ENCODE measurements at regions not wholly inside any gene's neighbourhood (a gene's known extent, or its start where the extent isn't known, plus 50 kb on each side); places are given as distances from the start of the nearest gene placed in this dataset.
A peak's percentile ranks its signal among the peaks of the same experiment; 100 is the strongest.

DNA sequence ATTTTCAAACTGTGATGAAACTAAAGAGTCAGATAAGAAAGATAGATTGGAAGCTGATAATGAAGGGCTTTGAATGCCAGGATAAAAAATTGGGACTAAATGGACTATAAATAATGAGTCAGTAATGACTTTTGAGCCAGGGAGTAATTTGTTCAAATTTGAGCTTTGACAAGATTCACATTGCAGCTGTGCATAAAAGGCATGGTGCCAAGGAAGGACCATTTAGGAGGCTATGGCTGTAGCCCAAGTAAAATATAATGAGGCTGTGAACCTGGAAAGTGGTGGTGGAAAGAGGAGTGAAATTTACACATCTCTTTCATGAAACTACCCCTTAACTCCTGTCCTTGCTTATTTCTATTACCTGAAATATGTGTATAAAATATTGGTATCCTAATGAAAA lies 218.5 kb downstream of the SLC6A15 start:
- Histone ChIP-seq H3K27ac (no peak overlapping the region), H3K9ac (ENCODE audit: insufficient read length) (no peak overlapping the region), H3K9me3 (ENCODE audit: low read depth, low read length) (no peaks in the 10 kb centered on the region), H3K36me3 (ENCODE audit: insufficient read depth, low read length) (no peaks in the 10 kb centered on the region), H3K4me3 (no peak overlapping the region)
- DNase-seq (ENCODE audit: low read depth, low spot score), result no peak
- TF ChIP-seq EZH2 (IDR thresholded peaks at IDR 0.05), result no peak
- TF ChIP-seq FOXP2 (optimal IDR thresholded peaks at IDR 0.05; ENCODE audit: control extremely low read depth, extremely low read length, insufficient read depth), result no peak
- no peak for TF ChIP-seq POLR2AphosphoS5 (IDR thresholded peaks at IDR 0.05; ENCODE audit: borderline replicate concordance, low read depth, low read length)

DNA sequence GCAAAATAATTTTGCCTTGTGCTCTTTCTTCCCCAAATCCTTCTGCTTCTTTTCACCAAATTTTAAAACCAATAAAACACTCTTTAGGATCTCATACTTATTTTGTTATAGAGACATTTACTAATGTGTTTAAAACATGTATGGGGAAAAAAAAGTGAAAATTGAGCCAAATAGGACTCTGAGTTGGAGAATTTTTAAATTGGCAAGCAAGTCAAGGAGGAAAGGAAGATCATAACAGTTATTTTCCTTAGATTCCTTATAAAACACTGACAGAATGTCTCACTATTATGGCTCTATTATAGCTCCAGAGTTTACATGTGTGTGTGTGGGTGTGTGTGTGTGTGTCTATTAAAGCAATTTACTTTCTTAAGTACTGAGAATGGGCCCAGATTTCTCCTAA lies 220.5 kb downstream of the SLC6A15 start:
- Histone ChIP-seq H3K36me3 (ENCODE audit: insufficient read depth, low read length) (no peaks in the 10 kb centered on the region), H3K4me3 (no peak overlapping the region)
- TF ChIP-seq FOXP2 (optimal IDR thresholded peaks at IDR 0.05; ENCODE audit: control extremely low read depth, extremely low read length, insufficient read depth), result no peak
- TF ChIP-seq EZH2 (IDR thresholded peaks at IDR 0.05), result no peak
- no peak for TF ChIP-seq POLR2AphosphoS5 (IDR thresholded peaks at IDR 0.05; ENCODE audit: borderline replicate concordance, low read depth, low read length)

DNA sequence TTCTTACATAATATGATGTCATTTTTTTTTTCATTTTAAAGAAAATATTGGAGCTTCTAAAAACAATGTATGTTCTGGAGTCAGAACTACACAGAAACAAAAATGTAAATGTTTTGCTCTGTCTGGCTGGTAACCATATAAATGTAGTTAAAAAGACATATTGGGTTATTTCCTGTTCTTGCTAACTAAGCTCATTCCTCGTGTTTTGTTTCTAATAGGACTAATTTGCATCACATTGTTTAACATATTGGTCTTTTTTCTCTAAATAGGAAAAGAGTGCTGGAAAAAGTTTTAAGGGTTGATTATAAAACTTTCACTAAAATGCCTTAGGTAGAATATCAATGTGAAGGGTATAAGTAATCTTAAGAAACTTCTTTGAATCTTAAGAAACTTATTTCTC lies 221.3 kb downstream of the SLC6A15 start:
- TF ChIP-seq POLR2AphosphoS5 (IDR thresholded peaks at IDR 0.05; ENCODE audit: borderline replicate concordance, low read depth, low read length), result no peak
- TF ChIP-seq FOXP2 (optimal IDR thresholded peaks at IDR 0.05; ENCODE audit: control extremely low read depth, extremely low read length, insufficient read depth), result no peak
- no peak for TF ChIP-seq EZH2 (IDR thresholded peaks at IDR 0.05)
- Histone ChIP-seq H3K9ac (ENCODE audit: insufficient read length) (peak overlapping the region; percentile 30), H3K9me3 (ENCODE audit: low read depth, low read length) (no peaks in the 10 kb centered on the region), H3K36me3 (ENCODE audit: insufficient read depth, low read length) (no peaks in the 10 kb centered on the region), H3K27ac (peak overlapping the region; percentile 78), H3K4me3 (peak overlapping the region; percentile 59)
- no peak for DNase-seq (ENCODE audit: low read depth, low spot score)

More for the DNA sequence above, 220.5 kb downstream of the SLC6A15 start:
- Histone ChIP-seq H3K9me3 (ENCODE audit: low read depth, low read length) (no peaks in the 10 kb centered on the region), H3K27ac (peak overlapping the region; percentile 78), H3K9ac (ENCODE audit: insufficient read length) (no peak overlapping the region)
- DNase-seq (ENCODE audit: low read depth, low spot score), result no peak

DNA sequence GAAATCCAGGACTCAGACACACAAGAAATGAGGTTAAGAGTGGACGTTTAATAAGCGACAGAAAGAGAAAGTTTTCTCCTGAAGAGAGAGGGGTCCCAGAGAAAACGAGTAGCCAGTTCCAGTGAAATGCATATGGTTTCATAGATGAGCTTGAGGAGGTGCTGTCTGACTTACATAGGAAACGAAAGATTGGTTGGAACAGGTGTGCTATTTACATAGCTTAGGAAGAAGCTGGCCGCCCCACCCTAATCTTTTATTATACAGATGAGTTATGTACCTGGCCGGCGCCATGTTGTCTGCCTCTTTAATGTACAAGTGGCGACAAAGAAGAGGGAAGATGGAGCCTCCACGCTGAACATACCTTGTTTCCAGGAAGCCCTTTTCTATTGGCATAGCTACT lies 223.0 kb downstream of the SLC6A15 start:
- Histone ChIP-seq H3K9ac (ENCODE audit: insufficient read length) (no peak overlapping the region), H3K4me3 (no peak overlapping the region), H3K9me3 (ENCODE audit: low read depth, low read length) (no peaks in the 10 kb centered on the region), H3K27ac (no peak overlapping the region), H3K36me3 (ENCODE audit: insufficient read depth, low read length) (no peaks in the 10 kb centered on the region)
- DNase-seq (ENCODE audit: low read depth, low spot score), result no peak
- TF ChIP-seq EZH2 (IDR thresholded peaks at IDR 0.05), result no peak
- TF ChIP-seq FOXP2 (optimal IDR thresholded peaks at IDR 0.05; ENCODE audit: control extremely low read depth, extremely low read length, insufficient read depth), result no peak
- TF ChIP-seq POLR2AphosphoS5 (IDR thresholded peaks at IDR 0.05; ENCODE audit: borderline replicate concordance, low read depth, low read length), result no peak

DNA sequence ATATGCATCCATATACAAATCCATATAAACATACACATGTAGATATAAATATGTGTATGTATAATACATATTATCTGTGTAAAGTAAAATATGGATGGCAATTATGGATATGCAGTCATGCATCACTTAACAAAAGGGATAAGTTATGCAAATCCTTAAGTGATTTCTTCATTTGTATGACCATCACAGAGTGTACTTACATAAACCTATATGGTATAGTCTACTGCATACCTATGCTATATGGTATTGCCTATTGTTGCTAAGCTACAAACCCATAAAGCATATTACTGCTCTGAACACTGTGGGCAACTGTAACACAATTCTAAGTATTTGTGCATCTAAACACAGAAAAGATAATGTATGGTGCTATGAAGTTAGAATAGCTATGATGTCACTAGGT lies 227.2 kb downstream of the SLC6A15 start:
- no peaks in the 10 kb centered on the region for H3K9me3 ChIP-seq (ENCODE audit: low read depth, low read length)
- no peaks in the 10 kb centered on the region for H3K36me3 ChIP-seq (ENCODE audit: insufficient read depth, low read length)
- H3K27ac ChIP-seq, result no peak overlapping the region
- no peak overlapping the region for H3K4me3 ChIP-seq
- H3K9ac ChIP-seq (ENCODE audit: insufficient read length), result no peak overlapping the region
- no peak for DNase-seq (ENCODE audit: low read depth, low spot score)
- no peak for TF ChIP-seq FOXP2 (optimal IDR thresholded peaks at IDR 0.05; ENCODE audit: control extremely low read depth, extremely low read length, insufficient read depth)
- TF ChIP-seq POLR2AphosphoS5 (IDR thresholded peaks at IDR 0.05; ENCODE audit: borderline replicate concordance, low read depth, low read length), result no peak
- no peak for TF ChIP-seq EZH2 (IDR thresholded peaks at IDR 0.05)

DNA sequence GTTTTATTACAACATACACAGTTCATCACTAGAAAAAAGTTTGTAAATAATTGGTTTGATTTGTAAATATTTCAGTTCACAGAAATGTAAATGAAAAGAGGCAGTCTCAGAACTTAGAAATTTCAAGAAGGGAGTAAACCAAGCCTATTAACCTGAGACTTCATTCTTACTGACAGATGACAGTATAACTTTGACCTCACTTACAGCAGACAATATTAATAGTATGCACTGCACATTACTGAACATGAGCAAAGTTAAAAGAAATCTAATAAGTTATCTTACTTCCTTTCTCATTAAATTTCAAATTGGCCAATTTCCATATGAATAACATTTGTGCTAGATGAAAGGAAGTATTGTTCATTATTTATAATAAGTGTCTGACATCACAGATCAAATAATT lies 235.8 kb downstream of the SLC6A15 start:
- TF ChIP-seq EZH2 (IDR thresholded peaks at IDR 0.05), result no peak
- no peak for TF ChIP-seq FOXP2 (optimal IDR thresholded peaks at IDR 0.05; ENCODE audit: control extremely low read depth, extremely low read length, insufficient read depth)
- no peak for TF ChIP-seq POLR2AphosphoS5 (IDR thresholded peaks at IDR 0.05; ENCODE audit: borderline replicate concordance, low read depth, low read length)
- H3K4me3 ChIP-seq, result no peak overlapping the region
- no peak for DNase-seq (ENCODE audit: low read depth, low spot score)
- H3K27ac ChIP-seq, result no peak overlapping the region
- no peaks in the 10 kb centered on the region for H3K9me3 ChIP-seq (ENCODE audit: low read depth, low read length)
- H3K36me3 ChIP-seq (ENCODE audit: insufficient read depth, low read length), result no peaks in the 10 kb centered on the region
- H3K9ac ChIP-seq (ENCODE audit: insufficient read length), result no peak overlapping the region

DNA sequence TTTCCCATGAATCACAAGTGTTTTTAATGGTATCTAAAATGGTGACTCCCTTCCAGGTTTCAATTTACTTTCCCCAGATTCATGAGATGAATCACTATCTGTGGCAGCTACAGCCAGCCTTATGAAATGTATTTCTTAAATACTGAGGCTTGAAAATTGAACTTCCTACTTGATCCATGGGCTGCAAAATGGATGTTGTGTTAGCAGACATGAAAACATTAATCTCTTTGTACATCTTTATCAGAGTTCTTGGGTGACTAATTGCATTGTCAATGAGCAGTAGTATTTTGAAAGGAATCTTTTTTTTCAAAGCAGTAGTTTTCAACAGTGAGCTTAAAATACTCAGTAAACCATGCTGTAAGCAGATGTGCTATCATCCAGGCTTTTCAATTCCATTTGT lies 250.8 kb downstream of the SLC6A15 start:
- no peak for DNase-seq (ENCODE audit: low read depth, low spot score)

DNA sequence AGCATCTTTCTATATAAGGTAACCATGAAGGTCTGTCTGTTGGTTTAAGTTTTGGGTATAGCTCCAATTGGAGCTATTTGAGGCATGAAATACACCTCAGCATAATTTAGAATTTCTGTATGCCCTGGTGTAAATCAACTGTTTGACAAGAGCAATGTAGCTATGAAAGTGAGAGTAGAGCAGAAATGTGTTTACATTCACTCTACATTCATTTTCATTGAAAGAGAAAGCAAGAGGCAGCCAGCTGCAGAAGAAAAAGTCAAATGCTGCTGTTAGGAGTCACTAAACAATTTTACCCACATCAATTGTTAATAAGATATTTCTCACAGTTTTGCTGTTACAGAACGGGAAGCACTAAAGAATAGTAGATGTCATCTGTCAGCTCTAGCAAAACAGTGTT lies 252.5 kb downstream of the SLC6A15 start:
- no peak for DNase-seq (ENCODE audit: low read depth, low spot score)
- H3K4me3 ChIP-seq, result no peak overlapping the region

More for the DNA sequence above, 250.8 kb downstream of the SLC6A15 start:
- Histone ChIP-seq H3K9me3 (ENCODE audit: low read depth, low read length) (no peaks in the 10 kb centered on the region), H3K27ac (no peak overlapping the region), H3K9ac (ENCODE audit: insufficient read length) (no peak overlapping the region), H3K36me3 (ENCODE audit: insufficient read depth, low read length) (no peaks in the 10 kb centered on the region), H3K4me3 (no peak overlapping the region)
- no peak for TF ChIP-seq EZH2 (IDR thresholded peaks at IDR 0.05)

DNA sequence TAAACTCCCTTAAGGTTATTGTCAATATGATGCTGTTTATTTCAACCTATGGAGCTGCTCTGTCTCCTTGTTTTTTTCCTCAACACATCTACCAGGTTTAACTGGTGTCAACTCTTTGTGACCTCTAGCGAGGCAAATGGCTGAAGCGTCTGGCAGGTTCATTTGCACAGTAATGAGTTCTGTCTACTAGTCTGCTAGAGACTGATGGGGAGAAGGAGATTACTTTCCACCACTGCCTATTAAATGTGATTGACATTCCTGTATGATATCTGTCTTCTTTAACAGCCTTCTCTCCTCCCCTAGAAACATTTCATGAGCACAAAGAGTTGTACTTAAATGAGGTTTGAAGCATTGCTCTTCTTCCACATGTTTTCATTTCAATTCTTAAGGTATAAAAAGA lies 253.7 kb downstream of the SLC6A15 start:
- no peak overlapping the region for H3K27ac ChIP-seq
- no peak overlapping the region for H3K9ac ChIP-seq (ENCODE audit: insufficient read length)
- DNase-seq (ENCODE audit: low read depth, low spot score), result no peak
- no peaks in the 10 kb centered on the region for H3K36me3 ChIP-seq (ENCODE audit: insufficient read depth, low read length)
- H3K4me3 ChIP-seq, result no peak overlapping the region
- H3K9me3 ChIP-seq (ENCODE audit: low read depth, low read length), result no peaks in the 10 kb centered on the region
- TF ChIP-seq FOXP2 (optimal IDR thresholded peaks at IDR 0.05; ENCODE audit: control extremely low read depth, extremely low read length, insufficient read depth), result no peak
- TF ChIP-seq POLR2AphosphoS5 (IDR thresholded peaks at IDR 0.05; ENCODE audit: borderline replicate concordance, low read depth, low read length), result no peak
- no peak for TF ChIP-seq EZH2 (IDR thresholded peaks at IDR 0.05)

More for the DNA sequence above, 252.5 kb downstream of the SLC6A15 start:
- H3K27ac ChIP-seq, result no peak overlapping the region
- H3K9ac ChIP-seq (ENCODE audit: insufficient read length), result no peak overlapping the region
- no peaks in the 10 kb centered on the region for H3K36me3 ChIP-seq (ENCODE audit: insufficient read depth, low read length)
- TF ChIP-seq FOXP2 (optimal IDR thresholded peaks at IDR 0.05; ENCODE audit: control extremely low read depth, extremely low read length, insufficient read depth) (no peak), EZH2 (IDR thresholded peaks at IDR 0.05) (no peak), POLR2AphosphoS5 (IDR thresholded peaks at IDR 0.05; ENCODE audit: borderline replicate concordance, low read depth, low read length) (no peak)
- no peaks in the 10 kb centered on the region for H3K9me3 ChIP-seq (ENCODE audit: low read depth, low read length)
